NT2/D1 (cell line): ENCODE measurements at regions not wholly inside any gene's neighbourhood (a gene's known extent, or its start where the extent isn't known, plus 50 kb on each side); places are given as distances from the start of the nearest gene placed in this dataset.
"Not testable (repeated sequence)": the region's sequence is repeated elsewhere in the genome, so short reads cannot be mapped to it uniquely, and the experiment has no call there.

ENCODE experiments used
- DNase-seq: peaks from one replicate; pipeline ENCODE4 v3.0.0-alpha.2; 2011; ENCODE audit warnings: low read depth, low spot score
- H3K27me3 ChIP-seq: 2 replicates; pipeline ENCODE4 v1.6.0; 2011; ENCODE audit warnings: mild to moderate bottlenecking; ENCODE audit not compliant: insufficient read length, insufficient read depth
- H3K36me3 ChIP-seq: 2 replicates; pipeline ENCODE4 v1.6.1; 2011; ENCODE audit warnings: mild to moderate bottlenecking, low read length, mixed read lengths; ENCODE audit not compliant: insufficient read depth, insufficient read length
- H3K4me1 ChIP-seq: 2 replicates; pipeline ENCODE4 v1.5.1; 2011; ENCODE audit not compliant: insufficient read depth, insufficient read length
- H3K4me3 ChIP-seq: 2 replicates; pipeline ENCODE4 v1.5.1; 2011; ENCODE audit warnings: low read depth; ENCODE audit not compliant: insufficient read length
- H3K9ac ChIP-seq: 2 replicates; pipeline ENCODE4 v1.6.0; 2011; ENCODE audit warnings: low read depth; ENCODE audit not compliant: insufficient read length
- H3K9me3 ChIP-seq: 2 replicates; pipeline ENCODE4 v1.5.1; 2011; ENCODE audit warnings: mild to moderate bottlenecking, low read length; ENCODE audit not compliant: insufficient read depth
- SUZ12 ChIP-seq: IDR thresholded peaks from 2 replicates; pipeline ENCODE4 v1.6.1; 2011; ENCODE audit not compliant: insufficient read length, insufficient read depth; ENCODE audit errors: extremely low read depth
- YY1 ChIP-seq: IDR thresholded peaks from 2 replicates; pipeline ENCODE4 v1.6.1; 2011; ENCODE audit not compliant: insufficient read length, insufficient read depth
- ZNF274 ChIP-seq: IDR thresholded peaks from 2 replicates; pipeline ENCODE4 v1.6.1; 2011; ENCODE audit warnings: mild to moderate bottlenecking, low read depth, low read length

DNA sequence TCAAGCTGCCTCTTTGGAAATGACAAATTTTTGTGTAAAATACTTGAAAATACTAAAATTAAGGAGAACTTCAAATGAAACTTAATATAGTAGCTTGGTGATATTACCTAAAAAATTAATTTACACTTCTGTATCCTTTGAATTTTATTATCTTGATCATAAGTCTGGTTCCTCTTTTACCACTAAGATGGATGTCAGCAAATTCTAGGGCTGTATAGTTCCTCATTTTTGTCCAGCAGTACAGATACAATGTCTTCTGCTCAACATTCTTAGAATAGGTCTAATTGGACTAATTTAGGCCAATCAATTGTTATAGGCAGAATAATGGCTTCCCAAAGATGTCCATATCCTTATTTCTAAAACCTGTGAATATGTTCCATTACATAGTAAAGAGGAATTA lies 1298.0 kb upstream of the RAG2 start:
- Histone ChIP-seq H3K9me3 (peaks cover 33% of the 10 kb centered on the region), H3K4me1 (no peaks in the 10 kb centered on the region), H3K36me3 (no peaks in the 10 kb centered on the region), H3K4me3 (no peak overlapping the region), H3K27me3 (no peaks in the 10 kb centered on the region), H3K9ac (no peak overlapping the region)
- no peak for TF ChIP-seq ZNF274
- TF ChIP-seq SUZ12 = no peak
- no peak for TF ChIP-seq YY1
- no peak for DNase-seq

DNA sequence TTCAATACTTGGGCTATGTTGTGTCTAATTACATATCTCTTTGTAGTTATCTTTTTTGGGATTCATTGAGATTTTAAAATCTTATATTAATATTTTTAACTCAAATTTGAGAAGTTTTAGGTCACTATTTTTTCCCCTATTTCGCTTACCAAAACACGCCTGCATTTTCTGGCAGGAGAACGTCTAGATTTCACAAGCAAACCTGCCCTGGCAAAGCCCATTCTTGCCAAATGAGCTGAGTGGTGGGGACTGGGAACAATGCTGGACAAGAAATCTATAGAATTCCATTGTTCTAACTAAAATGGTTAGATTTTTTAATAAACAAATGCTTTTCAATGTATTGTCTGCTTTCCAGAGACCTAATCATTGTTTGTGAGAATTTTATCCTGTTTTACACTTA lies 1283.7 kb upstream of the RAG2 start:
- TF ChIP-seq ZNF274 = no peak
- TF ChIP-seq SUZ12 = no peak
- TF ChIP-seq YY1 = no peak
- no peak overlapping the region for H3K9ac ChIP-seq
- no peaks in the 10 kb centered on the region for H3K9me3 ChIP-seq
- H3K27me3 ChIP-seq = no peaks in the 10 kb centered on the region
- no peak for DNase-seq
- H3K4me1 ChIP-seq = no peaks in the 10 kb centered on the region
- H3K4me3 ChIP-seq = no peak overlapping the region
- H3K36me3 ChIP-seq = no peaks in the 10 kb centered on the region

DNA sequence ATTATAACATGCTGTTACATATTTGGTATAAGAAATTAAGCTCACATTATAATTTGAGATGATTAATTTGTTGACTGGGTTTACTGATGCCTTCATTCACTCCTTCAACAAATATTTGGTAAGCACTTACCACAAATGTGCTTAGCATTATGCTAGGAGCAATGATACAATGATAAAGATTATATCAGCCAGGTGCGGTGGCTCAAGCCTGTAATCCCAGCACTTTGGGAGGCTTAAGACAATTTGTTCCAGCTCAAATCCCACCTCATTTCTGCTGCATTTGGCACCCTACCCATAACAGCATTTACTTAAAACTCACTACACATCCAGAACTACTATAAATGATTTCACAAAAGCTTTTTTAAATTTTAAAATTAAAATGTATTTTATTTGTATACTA lies 1263.6 kb upstream of the RAG2 start:
- no peak overlapping the region for H3K4me3 ChIP-seq
- TF ChIP-seq SUZ12 (no peak), YY1 (no peak), ZNF274 (no peak)
- H3K9me3 ChIP-seq = peaks cover 5% of the 10 kb centered on the region; the same call in 1 of the 2 replicates
- no peaks in the 10 kb centered on the region for H3K36me3 ChIP-seq
- no peaks in the 10 kb centered on the region for H3K4me1 ChIP-seq
- DNase-seq = no peak
- H3K27me3 ChIP-seq = no peaks in the 10 kb centered on the region
- no peak overlapping the region for H3K9ac ChIP-seq

DNA sequence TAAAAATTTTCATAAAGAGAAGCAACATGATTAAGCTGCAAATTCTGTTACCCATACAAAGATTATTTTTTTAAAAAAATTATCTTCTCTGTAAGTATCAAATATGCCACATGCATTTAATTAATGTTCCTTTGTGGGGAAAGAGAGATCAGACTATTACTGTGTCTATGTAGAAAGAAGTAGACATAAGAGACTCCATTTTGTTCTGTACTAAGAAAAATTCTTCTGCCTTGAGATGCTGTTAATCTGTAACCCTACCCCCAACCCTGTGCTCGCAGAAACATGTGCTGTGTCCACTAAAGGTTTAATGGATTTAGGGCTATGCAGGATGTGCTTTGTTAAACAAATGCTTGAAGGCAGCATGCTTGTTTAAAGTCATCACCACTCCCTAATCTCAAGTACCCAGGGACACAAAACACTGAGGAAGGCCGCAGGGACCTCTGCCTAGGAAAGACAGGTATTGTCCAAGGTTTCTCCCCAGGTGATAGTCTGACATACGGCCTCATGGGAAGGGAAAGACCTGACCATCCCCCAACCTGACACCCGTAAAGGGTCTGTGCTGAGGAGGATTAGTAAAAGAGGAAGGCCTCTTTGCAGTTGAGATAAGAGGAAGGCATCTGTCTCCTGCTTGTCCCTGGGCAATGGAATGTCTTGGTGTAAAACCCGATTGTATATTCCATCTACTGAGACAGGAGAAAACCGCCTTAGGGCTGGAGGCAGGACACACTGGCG lies 1260.9 kb upstream of the RAG2 start:
- DNase-seq, H3K27me3 ChIP-seq, H3K9ac ChIP-seq, H3K4me1 ChIP-seq, H3K4me3 ChIP-seq, H3K36me3 ChIP-seq, H3K9me3 ChIP-seq: not testable (repeated sequence)

DNA sequence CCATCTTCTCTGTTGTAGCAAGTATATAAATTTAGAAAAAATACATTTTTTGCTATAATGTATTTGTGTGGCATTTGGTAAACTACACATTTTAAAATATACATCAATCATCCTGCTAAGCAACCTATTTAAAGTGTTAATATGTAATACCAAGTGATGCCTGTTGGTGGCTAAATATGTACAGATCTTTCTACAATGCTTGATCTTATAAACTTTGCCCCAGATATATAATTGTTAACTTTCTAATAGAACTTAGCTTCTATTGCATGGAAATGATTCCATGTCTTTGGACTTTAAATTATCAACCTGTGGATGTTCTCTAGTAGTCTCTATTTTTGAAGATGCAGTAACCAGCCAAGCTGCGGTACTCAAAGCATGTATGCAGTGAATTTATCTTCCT lies 1260.4 kb upstream of the RAG2 start:
- Histone ChIP-seq H3K36me3 (no peaks in the 10 kb centered on the region), H3K4me1 (no peaks in the 10 kb centered on the region), H3K9ac (no peak overlapping the region), H3K9me3 (peaks cover 5% of the 10 kb centered on the region; the same call in 1 of the 2 replicates), H3K27me3 (no peaks in the 10 kb centered on the region), H3K4me3 (no peak overlapping the region)
- TF ChIP-seq ZNF274 (no peak), SUZ12 (no peak), YY1 (no peak)
- DNase-seq = no peak

DNA sequence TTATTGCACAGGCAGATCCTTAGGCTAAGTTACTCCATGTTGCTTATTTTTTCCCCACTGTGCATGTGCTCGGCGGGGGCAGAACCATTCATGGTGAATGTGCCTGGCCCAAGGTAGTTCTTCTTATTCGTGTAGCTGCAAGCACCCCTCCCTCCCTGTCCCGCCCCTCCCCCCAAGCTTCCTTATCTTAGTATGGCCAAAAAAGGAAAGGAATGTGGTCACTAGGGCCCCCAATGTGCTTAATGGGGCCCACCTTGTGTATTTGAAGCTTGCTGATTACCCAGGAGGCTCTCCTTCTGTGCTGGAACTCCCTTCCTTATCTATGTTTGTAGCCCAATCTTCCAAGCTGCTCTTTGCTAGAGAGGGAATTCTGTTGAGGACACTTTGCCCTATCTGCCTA lies 1259.7 kb upstream of the RAG2 start:
- no peak for DNase-seq
- Histone ChIP-seq H3K9ac (no peak overlapping the region), H3K4me3 (no peak overlapping the region), H3K4me1 (no peaks in the 10 kb centered on the region), H3K27me3 (no peaks in the 10 kb centered on the region), H3K9me3 (peaks cover 5% of the 10 kb centered on the region; the same call in 1 of the 2 replicates), H3K36me3 (no peaks in the 10 kb centered on the region)
- TF ChIP-seq ZNF274 = no peak
- no peak for TF ChIP-seq SUZ12
- no peak for TF ChIP-seq YY1

DNA sequence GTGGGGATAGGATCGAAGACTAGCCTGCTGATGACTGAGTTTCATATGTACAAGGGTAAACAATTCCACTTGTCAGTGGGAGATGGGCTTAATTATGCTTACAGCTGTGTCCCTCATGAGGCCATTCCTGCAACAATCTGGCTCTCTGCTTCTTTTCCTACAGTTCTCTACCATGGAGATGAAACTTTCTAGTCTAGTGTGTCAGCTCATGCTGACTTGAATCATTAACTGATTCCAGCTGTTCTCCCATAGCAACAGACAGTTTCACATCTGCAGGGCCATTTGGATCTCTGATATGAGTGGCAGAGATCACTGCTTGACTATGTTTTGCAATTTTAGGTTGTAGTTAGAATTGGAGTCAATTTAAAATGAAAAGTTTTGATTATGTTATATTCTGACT lies 1251.7 kb upstream of the RAG2 start:
- Histone ChIP-seq H3K36me3 (no peaks in the 10 kb centered on the region), H3K4me3 (no peak overlapping the region), H3K9ac (no peak overlapping the region), H3K27me3 (no peaks in the 10 kb centered on the region), H3K9me3 (peaks cover 7% of the 10 kb centered on the region), H3K4me1 (no peaks in the 10 kb centered on the region)
- no peak for DNase-seq
- no peak for TF ChIP-seq YY1
- TF ChIP-seq ZNF274 = no peak
- TF ChIP-seq SUZ12 = no peak
